IPS DF 4.7 (cell line): ENCODE measurements at regions not wholly inside any gene's neighbourhood (a gene's known extent, or its start where the extent isn't known, plus 50 kb on each side); places are given as distances from the start of the nearest gene placed in this dataset.
A peak's percentile ranks its signal among the peaks of the same experiment; 100 is the strongest.

ENCODE experiments used
- DNase-seq: peaks from one replicate; pipeline ENCODE4 v3.0.0-alpha.2; 2013; ENCODE audit warnings: low spot score; ENCODE audit errors: extremely low read depth

- no peak for DNase-seq
Measured at GRCh38 chr18:30929718-30930117, 112.8 kb downstream of the DSC3 start.

GRCh38 chr18:30929065-30929464 is 113.5 kb downstream of the DSC3 start:
- no peak for DNase-seq

- DNase-seq: no peak
Measured at GRCh38 chr18:30927517-30928075, 114.9 kb downstream of the DSC3 start.

GRCh38 chr18:30927042-30927441 is 115.5 kb downstream of the DSC3 start:
- no peak for DNase-seq

GRCh38 chr18:30925795-30926194 is 116.7 kb downstream of the DSC3 start:
- no peak for DNase-seq

GRCh38 chr18:30920757-30921156 is 121.8 kb downstream of the DSC3 start:
- DNase-seq: no peak

- DNase-seq: no peak
Measured at GRCh38 chr18:30920351-30920750, 122.2 kb downstream of the DSC3 start.

GRCh38 chr18:30917651-30918050 is 124.9 kb downstream of the DSC3 start:
- DNase-seq: no peak

GRCh38 chr18:30915336-30915988 is 127.1 kb downstream of the DSC3 start:
- no peak for DNase-seq

GRCh38 chr18:30908381-30908780 is 134.2 kb downstream of the DSC3 start:
- DNase-seq: no peak

GRCh38 chr18:30903566-30903965 is 139.0 kb downstream of the DSC3 start:
- DNase-seq: no peak

GRCh38 chr18:30889519-30890301 is 152.8 kb downstream of the DSC3 start:
- peak; percentile 28 for DNase-seq

- DNase-seq: no peak
Measured at GRCh38 chr18:30888344-30888743, 154.2 kb downstream of the DSC3 start.

- DNase-seq: no peak
Measured at GRCh38 chr18:30886998-30887397, 155.5 kb downstream of the DSC3 start.

GRCh38 chr18:30870466-30870865 is 172.1 kb downstream of the DSC3 start:
- no peak for DNase-seq

GRCh38 chr18:30862900-30863299 is 179.6 kb downstream of the DSC3 start:
- DNase-seq: no peak

- DNase-seq: no peak
Measured at GRCh38 chr18:30860741-30861140, 181.8 kb downstream of the DSC3 start.

- DNase-seq: no peak
Measured at GRCh38 chr18:30859036-30859435, 183.5 kb downstream of the DSC3 start.

GRCh38 chr18:30858560-30858959 is 184.0 kb downstream of the DSC3 start:
- DNase-seq: no peak

- DNase-seq: no peak
Measured at GRCh38 chr18:30855762-30856161, 186.8 kb downstream of the DSC3 start.

- DNase-seq: no peak
Measured at GRCh38 chr18:30852980-30853379, 189.6 kb downstream of the DSC3 start.

GRCh38 chr18:30852541-30852940 is 190.0 kb downstream of the DSC3 start:
- DNase-seq: no peak
